CD4-positive, alpha-beta T cell (primary cell): ENCODE measurements at regions not wholly inside any gene's neighbourhood (a gene's known extent, or its start where the extent isn't known, plus 50 kb on each side); places are given as distances from the start of the nearest gene placed in this dataset.

Source experiments
- ATAC-seq: fragments of 200-7000 bp; cut with Tn5 transposase; one replicate; pipeline ENCODE4 v1.10.0; 2022; ENCODE audit warnings: mild to moderate bottlenecking; ENCODE audit not compliant: poor library complexity
- CTCF ChIA-PET: fragments of 350-600 bp; sonication (Branson Sonifier 250); formaldehyde crosslinking; loops from one replicate; lab custom pipeline; 2021; ENCODE audit warnings: antibody characterized with exemption, inconsistent platforms; lab: Charles Lee
- POLR2A ChIA-PET: fragments of 350-600 bp; sonication (Branson Sonifier 250); formaldehyde crosslinking; loops from one replicate; lab custom pipeline; 2021; ENCODE audit warnings: antibody characterized with exemption, inconsistent platforms; lab: Charles Lee
- DNase-seq, 14 experiments: peaks; one replicate each; pipeline ENCODE4 v3.0.0-alpha.2; 2013 to 2020; ENCODE audit warnings: mixed read lengths in 2 of 14
- H3K27ac ChIP-seq, 2 donors: one replicate each; pipeline versions ENCODE4 v1.5.1 to v1.7.0; 2013; ENCODE audit warnings: low read length in 2 of 2, low read depth in 1 of 2, mild to moderate bottlenecking in 1 of 2
- H3K27me3 ChIP-seq, 2 experiments: 1 replicate in 1 of 2; 2 replicates in 1 of 2; pipeline versions ENCODE4 v1.6.1 to v1.7.0; 2013; ENCODE audit warnings: low read length in 2 of 2, control low read depth in 1 of 2, mild to moderate bottlenecking in 1 of 2, moderate library complexity in 1 of 2; ENCODE audit not compliant: insufficient read depth in 2 of 2, control insufficient read depth in 1 of 2
- H3K36me3 ChIP-seq: one replicate; pipeline ENCODE4 v1.6.1; 2013; ENCODE audit warnings: low read length, control low read depth; ENCODE audit not compliant: insufficient read depth
- H3K4me1 ChIP-seq: one replicate; pipeline ENCODE4 v1.6.1; 2013; ENCODE audit warnings: low read length, control low read depth; ENCODE audit not compliant: insufficient read depth
- H3K4me3 ChIP-seq: one replicate; pipeline ENCODE4 v1.5.1; 2013; ENCODE audit warnings: mild to moderate bottlenecking, low read length, moderate library complexity
- H3K9me3 ChIP-seq, 2 experiments: 1 replicate in 1 of 2; 2 replicates in 1 of 2; pipeline versions ENCODE4 v1.6.1 to v1.7.0; 2013; ENCODE audit warnings: low read length in 2 of 2, mild to moderate bottlenecking in 2 of 2, control low read depth in 1 of 2, moderate library complexity in 1 of 2; ENCODE audit not compliant: control insufficient read depth in 1 of 2, insufficient read depth in 1 of 2
- H3K27ac Mint-ChIP-seq: one replicate; pipeline ENCODE4 v1.8.0; 2020; ENCODE audit warnings: mixed read lengths
- H3K27me3 Mint-ChIP-seq: one replicate; pipeline ENCODE4 v1.8.0; 2021; ENCODE audit warnings: mixed read lengths
- H3K36me3 Mint-ChIP-seq: one replicate; pipeline ENCODE4 v1.8.0; 2021; ENCODE audit warnings: low read depth, mixed read lengths
- H3K4me1 Mint-ChIP-seq: one replicate; pipeline ENCODE4 v1.8.0; 2021; ENCODE audit warnings: low read depth, mixed read lengths
- H3K4me3 Mint-ChIP-seq: one replicate; pipeline ENCODE4 v1.8.0; 2020; ENCODE audit warnings: mild to moderate bottlenecking, mixed read lengths
- H3K9me3 Mint-ChIP-seq: one replicate; pipeline ENCODE4 v1.8.0; 2020; ENCODE audit warnings: mixed read lengths
- CTCF ChIP-seq: fragments of 200-600 bp; IDR thresholded peaks from one replicate; pipeline ENCODE4 v1.8.0; 2022; ENCODE audit warnings: antibody characterized with exemption, mild to moderate bottlenecking
- intact Hi-C, 2 experiments: fragments of 100-400 bp; cut with DNase I in 1 of 2; cut with micrococcal nuclease in 1 of 2; formaldehyde crosslinking; loops; one replicate each; pipeline versions ENCODE4 v1.15.1 to v1.9.0; 2023 to 2025; cut with DNase I, micrococcal nuclease

GRCh38 chr11:105393326-105393725 lies 216.5 kb upstream of the GRIA4 start:
- no peak for TF ChIP-seq CTCF
- Histone ChIP-seq H3K36me3 (no peaks in the 10 kb centered on the region), H3K9me3 (no peaks in the 10 kb centered on the region), H3K4me1 (no peaks in the 10 kb centered on the region), H3K27ac (no peak overlapping the region), H3K27me3 (no peaks in the 10 kb centered on the region), H3K4me3 (no peak overlapping the region)
- intact Hi-C loops, result no loop called here
- CTCF ChIA-PET, result no interaction called here
- DNase-seq (no peak), ATAC-seq (no peak)
- POLR2A ChIA-PET, result no interaction called here
- Mint-ChIP-seq H3K4me1 (no peaks in the 10 kb centered on the region), H3K36me3 (no peaks in the 10 kb centered on the region), H3K4me3 (no peak overlapping the region), H3K9me3 (no peaks in the 10 kb centered on the region), H3K27me3 (no peaks in the 10 kb centered on the region), H3K27ac (no peak overlapping the region)

GRCh38 chr11:105392556-105392955 lies 217.3 kb upstream of the GRIA4 start:
- H3K27ac ChIP-seq, result no peak overlapping the region
- no peaks in the 10 kb centered on the region for H3K36me3 ChIP-seq
- ChIA-PET CTCF (no interaction called here), POLR2A (no interaction called here)
- Mint-ChIP-seq H3K4me3 (no peak overlapping the region), H3K27me3 (no peaks in the 10 kb centered on the region), H3K9me3 (no peaks in the 10 kb centered on the region), H3K4me1 (no peaks in the 10 kb centered on the region), H3K36me3 (no peaks in the 10 kb centered on the region), H3K27ac (no peak overlapping the region)
- H3K27me3 ChIP-seq, result no peaks in the 10 kb centered on the region
- intact Hi-C loops, result no loop called here
- no peak overlapping the region for H3K4me3 ChIP-seq
- ATAC-seq (no peak), DNase-seq (no peak)
- H3K9me3 ChIP-seq, result no peaks in the 10 kb centered on the region
- no peaks in the 10 kb centered on the region for H3K4me1 ChIP-seq
- TF ChIP-seq CTCF, result no peak

DNA sequence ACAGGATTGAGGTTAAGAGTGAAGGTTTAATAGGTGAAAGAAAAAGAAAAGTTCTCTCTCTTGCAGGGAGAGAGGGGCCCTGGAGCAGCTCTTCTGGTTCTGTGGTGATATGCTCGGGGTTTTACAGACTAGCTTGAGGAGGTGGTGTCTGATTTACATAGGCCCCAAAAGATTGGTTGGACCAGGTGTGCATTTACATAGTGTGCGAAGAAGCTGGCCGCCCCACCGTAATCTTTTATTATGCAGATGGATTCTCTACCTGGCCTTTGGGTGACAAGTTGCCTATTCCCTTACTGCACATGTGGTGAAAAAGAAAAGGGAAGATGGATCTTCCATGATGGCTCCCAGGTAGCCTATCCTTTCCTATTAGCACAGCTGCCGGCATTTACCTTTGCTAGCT lies 219.9 kb upstream of the GRIA4 start:
- no peaks in the 10 kb centered on the region for H3K36me3 ChIP-seq
- ATAC-seq (no peak), DNase-seq (no peak)
- no peaks in the 10 kb centered on the region for H3K9me3 ChIP-seq
- Mint-ChIP-seq H3K27me3 (no peaks in the 10 kb centered on the region), H3K27ac (no peak overlapping the region), H3K36me3 (no peaks in the 10 kb centered on the region), H3K4me1 (no peaks in the 10 kb centered on the region), H3K9me3 (no peaks in the 10 kb centered on the region), H3K4me3 (no peak overlapping the region)
- ChIA-PET CTCF (no interaction called here), POLR2A (no interaction called here)
- H3K4me3 ChIP-seq, result no peak overlapping the region
- no peak overlapping the region for H3K27ac ChIP-seq
- no peaks in the 10 kb centered on the region for H3K27me3 ChIP-seq
- intact Hi-C loops, result no loop called here
- no peaks in the 10 kb centered on the region for H3K4me1 ChIP-seq
- no peak for TF ChIP-seq CTCF
